CD4-positive, alpha-beta memory T cell (primary cell): ENCODE measurements at regions not wholly inside any gene's neighbourhood (a gene's known extent, or its start where the extent isn't known, plus 50 kb on each side); places are given as distances from the start of the nearest gene placed in this dataset.
"Not testable (repeated sequence)": the region's sequence is repeated elsewhere in the genome, so short reads cannot be mapped to it uniquely, and the experiment has no call there.

Experiments used
- CTCF ChIA-PET: fragments of 350-600 bp; sonication (Branson Sonifier 250); formaldehyde crosslinking; loops from one replicate; lab custom pipeline; 2021; ENCODE audit warnings: inconsistent platforms; ENCODE audit not compliant: partially characterized antibody; lab: Charles Lee
- POLR2A ChIA-PET: fragments of 350-600 bp; sonication (Branson Sonifier 250); formaldehyde crosslinking; loops from one replicate; lab custom pipeline; 2021; ENCODE audit not compliant: partially characterized antibody; lab: Charles Lee
- DNase-seq, 5 donors: peaks; one replicate each; pipeline versions ENCODE4 v3.0.0 to v3.0.0-alpha.2; 2020 to 2022; ENCODE audit warnings: mixed read lengths in 1 of 5
- H3K27ac ChIP-seq: one replicate; pipeline ENCODE4 v1.7.0; 2013; ENCODE audit warnings: low read depth, low read length
- H3K27me3 ChIP-seq: 2 replicates; pipeline ENCODE4 v1.7.0; 2013; ENCODE audit warnings: mild to moderate bottlenecking, low read length, moderate library complexity; ENCODE audit not compliant: insufficient read depth
- H3K36me3 ChIP-seq: 2 replicates; pipeline ENCODE4 v1.7.0; 2013; ENCODE audit warnings: mild to moderate bottlenecking, low read length, moderate library complexity; ENCODE audit not compliant: insufficient read depth
- H3K4me1 ChIP-seq: 2 replicates; pipeline ENCODE4 v1.7.0; 2013; ENCODE audit warnings: mild to moderate bottlenecking, low read length, moderate library complexity; ENCODE audit not compliant: insufficient read depth
- H3K4me3 ChIP-seq, 2 donors: one replicate each; pipeline ENCODE4 v1.7.0; 2013; ENCODE audit warnings: low read length in 2 of 2, mild to moderate bottlenecking in 1 of 2
- H3K9me3 ChIP-seq, 2 donors: one replicate each; pipeline ENCODE4 v1.7.0; 2013; ENCODE audit warnings: low read length in 2 of 2, control low read depth in 1 of 2; ENCODE audit not compliant: control insufficient read depth in 1 of 2
- H3K27ac Mint-ChIP-seq, 7 donors: one replicate each; pipeline ENCODE4 v1.8.0; 2020 to 2021; ENCODE audit warnings: mixed read lengths in 7 of 7, mild to moderate bottlenecking in 6 of 7, inconsistent platforms in 3 of 7, moderate library complexity in 3 of 7
- H3K27me3 Mint-ChIP-seq, 2 donors: one replicate each; pipeline ENCODE4 v1.8.0; 2020 to 2021; ENCODE audit warnings: mixed read lengths in 2 of 2
- H3K36me3 Mint-ChIP-seq, 2 donors: one replicate each; pipeline ENCODE4 v1.8.0; 2020 to 2021; ENCODE audit warnings: mixed read lengths in 2 of 2, inconsistent platforms in 1 of 2, mild to moderate bottlenecking in 1 of 2
- H3K4me1 Mint-ChIP-seq, 4 donors: one replicate each; pipeline ENCODE4 v1.8.0; 2020 to 2021; ENCODE audit warnings: mixed read lengths in 4 of 4, mild to moderate bottlenecking in 1 of 4
- H3K4me3 Mint-ChIP-seq, 8 donors: one replicate each; pipeline ENCODE4 v1.8.0; 2020 to 2021; ENCODE audit warnings: mixed read lengths in 8 of 8, mild to moderate bottlenecking in 7 of 8, moderate library complexity in 6 of 8, inconsistent platforms in 3 of 8
- H3K9me3 Mint-ChIP-seq, 8 donors: one replicate each; pipeline ENCODE4 v1.8.0; 2020 to 2021; ENCODE audit warnings: mixed read lengths in 8 of 8, mild to moderate bottlenecking in 5 of 8, inconsistent platforms in 3 of 8, moderate library complexity in 1 of 8
- intact Hi-C: fragments of 100-400 bp; cut with micrococcal nuclease; formaldehyde crosslinking; loops from one replicate; pipeline ENCODE4 v1.15.1; 2023

GRCh38 chr9:65395789-65396188 lies 110.8 kb upstream of the FOXD4L5 start:
- peaks cover 0 to 35% (median 15%) of the 10 kb centered on the region in 8 donors for H3K9me3 Mint-ChIP-seq
- H3K27ac Mint-ChIP-seq, intact Hi-C loops, H3K27ac ChIP-seq, H3K4me3 Mint-ChIP-seq, H3K36me3 ChIP-seq, CTCF ChIA-PET, H3K36me3 Mint-ChIP-seq, H3K27me3 Mint-ChIP-seq, H3K4me1 ChIP-seq, H3K27me3 ChIP-seq, DNase-seq, H3K9me3 ChIP-seq, H3K4me3 ChIP-seq, POLR2A ChIA-PET, H3K4me1 Mint-ChIP-seq: not testable (repeated sequence)

DNA sequence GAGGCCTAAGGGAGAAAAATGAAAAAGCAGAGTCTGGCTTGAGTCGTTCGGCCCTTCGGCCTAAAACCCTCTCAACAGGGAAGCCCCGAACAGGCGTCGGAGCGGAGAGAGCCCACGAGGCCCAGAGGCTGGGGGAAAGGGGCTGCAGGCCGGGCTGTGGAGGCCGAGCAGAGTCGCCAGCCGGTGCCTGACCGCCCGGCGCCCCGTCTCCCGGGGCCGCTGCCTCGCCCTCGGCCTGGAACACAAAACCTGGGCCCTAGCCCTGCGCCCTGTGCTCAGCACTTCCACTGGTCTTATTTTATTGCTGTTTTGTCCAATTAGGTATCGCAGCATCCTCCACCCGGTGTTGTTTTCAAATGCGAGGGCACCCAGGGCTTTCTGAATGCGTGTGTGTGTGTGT lies 110.1 kb upstream of the FOXD4L5 start:
- DNase-seq, H3K9me3 ChIP-seq, H3K4me1 Mint-ChIP-seq, H3K27ac ChIP-seq, POLR2A ChIA-PET, H3K36me3 ChIP-seq, H3K4me3 ChIP-seq, H3K27ac Mint-ChIP-seq, intact Hi-C loops, H3K36me3 Mint-ChIP-seq, H3K4me3 Mint-ChIP-seq, H3K27me3 ChIP-seq, H3K4me1 ChIP-seq, CTCF ChIA-PET, H3K27me3 Mint-ChIP-seq: not testable (repeated sequence)
- peaks cover 0 to 31% (median 15%) of the 10 kb centered on the region in 8 donors for H3K9me3 Mint-ChIP-seq

DNA sequence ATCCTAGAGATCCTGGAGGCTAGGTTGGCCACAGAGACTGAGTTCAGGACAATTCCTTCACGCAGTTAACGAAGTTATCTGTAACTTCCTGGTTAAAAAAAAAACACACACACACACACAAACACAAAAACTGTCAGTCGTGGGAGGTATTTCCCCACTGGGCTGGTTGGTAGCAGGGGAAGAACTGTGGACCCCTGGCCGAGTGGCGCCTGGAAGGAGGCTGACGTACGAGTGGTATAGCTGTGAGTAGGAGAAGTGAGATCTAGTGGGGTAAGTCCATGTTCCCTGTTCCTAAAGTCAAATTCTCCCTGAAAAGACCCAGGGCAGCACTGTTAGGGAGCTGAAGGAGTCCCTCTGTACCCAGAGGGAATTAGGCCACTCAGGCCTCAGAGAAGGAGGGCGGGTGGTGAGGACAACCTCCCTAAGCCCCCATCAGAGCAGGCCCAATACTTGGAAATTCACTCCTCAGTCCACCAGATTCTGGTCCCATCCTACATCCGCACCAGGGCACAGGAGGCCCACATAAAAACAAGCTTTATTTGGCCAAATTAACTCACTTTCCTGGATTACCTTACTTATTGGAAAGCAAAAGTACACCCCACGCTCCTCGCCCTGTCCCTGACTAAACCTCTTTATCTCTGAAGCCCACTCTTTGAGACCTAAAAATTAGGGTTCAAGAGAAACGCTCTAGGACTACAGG lies 108.3 kb upstream of the FOXD4L5 start:
- H3K27me3 ChIP-seq, H3K27ac ChIP-seq, H3K36me3 ChIP-seq, H3K27me3 Mint-ChIP-seq, H3K9me3 ChIP-seq, CTCF ChIA-PET, POLR2A ChIA-PET, H3K4me1 Mint-ChIP-seq, H3K36me3 Mint-ChIP-seq, H3K27ac Mint-ChIP-seq, H3K4me3 Mint-ChIP-seq, intact Hi-C loops, H3K4me3 ChIP-seq, H3K4me1 ChIP-seq: not testable (repeated sequence)
- H3K9me3 Mint-ChIP-seq: peaks cover 0 to 26% (median 17%) of the 10 kb centered on the region in 8 donors
- peak in 1 of 5 donors; percentile 24 for DNase-seq

DNA sequence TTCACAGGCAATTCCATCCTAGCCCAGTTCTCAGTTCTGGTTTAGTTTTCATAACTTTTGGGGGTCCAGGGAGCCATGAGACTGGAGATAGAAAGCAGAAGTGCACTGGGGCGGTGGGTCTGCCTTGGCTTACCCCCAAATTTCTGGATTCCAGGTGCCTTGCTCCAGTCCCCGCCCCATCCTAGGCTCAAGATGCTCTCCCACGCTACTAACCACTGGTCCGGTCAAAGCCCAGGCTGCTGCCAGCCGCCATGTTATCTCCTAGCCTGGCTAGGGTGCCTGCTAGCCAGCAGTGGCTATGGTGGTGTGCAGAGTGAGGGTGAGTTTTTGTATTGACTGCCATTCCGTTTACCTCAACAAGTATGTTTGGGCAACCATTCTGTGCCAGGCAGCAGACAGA lies 107.6 kb upstream of the FOXD4L5 start:
- H3K4me1 Mint-ChIP-seq, DNase-seq, H3K27me3 ChIP-seq, intact Hi-C loops, H3K4me3 Mint-ChIP-seq, H3K4me3 ChIP-seq, H3K9me3 ChIP-seq, POLR2A ChIA-PET, H3K27ac Mint-ChIP-seq, H3K4me1 ChIP-seq, CTCF ChIA-PET, H3K36me3 Mint-ChIP-seq, H3K36me3 ChIP-seq, H3K27ac ChIP-seq, H3K27me3 Mint-ChIP-seq: not testable (repeated sequence)
- peaks cover 0 to 26% (median 15%) of the 10 kb centered on the region in 8 donors for H3K9me3 Mint-ChIP-seq

DNA sequence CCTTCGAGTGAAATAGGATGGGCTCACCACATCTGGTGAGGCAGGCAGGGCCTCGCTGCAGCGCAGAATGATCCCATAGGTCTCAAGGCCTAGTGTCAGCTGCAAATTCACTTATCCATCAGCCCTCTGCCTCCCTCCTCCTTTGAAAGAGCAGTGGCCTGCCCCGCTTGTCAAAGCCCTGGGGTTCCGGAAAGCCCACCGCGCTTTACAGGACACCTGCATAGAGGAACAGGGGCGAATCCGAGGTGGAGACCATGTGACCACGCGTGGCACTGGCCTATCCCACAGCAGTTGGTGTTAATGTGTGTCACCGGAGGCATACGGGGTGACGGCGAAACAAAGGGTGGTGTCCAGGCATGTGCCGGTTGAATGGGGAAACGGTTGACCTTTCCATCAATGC lies 104.7 kb upstream of the FOXD4L5 start:
- H3K4me1 ChIP-seq, H3K27ac Mint-ChIP-seq, H3K4me3 ChIP-seq, intact Hi-C loops, H3K9me3 ChIP-seq, H3K27ac ChIP-seq, H3K4me1 Mint-ChIP-seq, H3K4me3 Mint-ChIP-seq, H3K27me3 Mint-ChIP-seq, H3K27me3 ChIP-seq, H3K36me3 ChIP-seq, POLR2A ChIA-PET, H3K36me3 Mint-ChIP-seq, CTCF ChIA-PET: not testable (repeated sequence)
- peaks cover 0 to 39% (median 20%) of the 10 kb centered on the region in 8 donors for H3K9me3 Mint-ChIP-seq
- peak in 1 of 5 donors; percentile 9 for DNase-seq

GRCh38 chr9:65389216-65389615 lies 104.2 kb upstream of the FOXD4L5 start:
- H3K4me3 ChIP-seq, H3K4me3 Mint-ChIP-seq, H3K27ac ChIP-seq, CTCF ChIA-PET, H3K4me1 Mint-ChIP-seq, H3K9me3 ChIP-seq, H3K27me3 ChIP-seq, H3K36me3 ChIP-seq, H3K4me1 ChIP-seq, H3K27ac Mint-ChIP-seq, intact Hi-C loops, POLR2A ChIA-PET, H3K27me3 Mint-ChIP-seq, H3K36me3 Mint-ChIP-seq: not testable (repeated sequence)
- H3K9me3 Mint-ChIP-seq: peaks cover 0 to 39% (median 20%) of the 10 kb centered on the region in 8 donors
- DNase-seq: peak in 1 of 5 donors; percentile 16

GRCh38 chr9:65386699-65387098 lies 101.7 kb upstream of the FOXD4L5 start:
- DNase-seq: peak; percentile 54 to 74 (median 68)
- peaks cover 0 to 42% (median 21%) of the 10 kb centered on the region in 8 donors for H3K9me3 Mint-ChIP-seq
- H3K4me1 ChIP-seq, H3K36me3 Mint-ChIP-seq, H3K27ac Mint-ChIP-seq, H3K36me3 ChIP-seq, intact Hi-C loops, H3K9me3 ChIP-seq, H3K27me3 ChIP-seq, H3K27me3 Mint-ChIP-seq, CTCF ChIA-PET, H3K4me1 Mint-ChIP-seq, POLR2A ChIA-PET, H3K27ac ChIP-seq: not testable (repeated sequence)
- peak overlapping the region in 6 of 8 donors; percentile 31 to 77 (median 46) for H3K4me3 Mint-ChIP-seq
- H3K4me3 ChIP-seq: peak overlapping the region in 1 of 2 donors; percentile 32

DNA sequence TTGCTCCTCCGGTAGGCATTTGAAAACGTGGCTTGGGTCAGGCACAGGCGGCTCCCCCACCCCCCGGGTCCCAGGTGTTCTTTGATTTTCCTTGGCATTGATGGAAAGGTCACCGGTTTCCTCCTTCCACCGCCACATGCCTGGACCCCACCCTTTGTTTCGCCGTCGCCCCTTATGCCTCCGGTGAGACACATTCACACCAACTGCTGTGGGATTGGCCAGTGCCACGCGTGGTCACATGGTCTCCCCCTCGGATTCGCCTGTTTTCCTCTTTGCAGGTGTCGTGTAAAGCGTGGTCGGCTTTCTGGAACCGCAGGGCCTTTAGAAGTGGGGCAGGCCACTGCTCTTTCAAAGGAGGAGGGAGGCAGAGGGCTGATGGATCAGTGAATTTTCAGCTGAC lies 101.2 kb upstream of the FOXD4L5 start:
- H3K4me1 Mint-ChIP-seq, H3K4me3 Mint-ChIP-seq, CTCF ChIA-PET, H3K36me3 ChIP-seq, H3K4me1 ChIP-seq, POLR2A ChIA-PET, H3K36me3 Mint-ChIP-seq, H3K27ac ChIP-seq, H3K27me3 Mint-ChIP-seq, H3K27me3 ChIP-seq, H3K27ac Mint-ChIP-seq, H3K9me3 ChIP-seq, intact Hi-C loops, H3K4me3 ChIP-seq: not testable (repeated sequence)
- peak in 1 of 5 donors; percentile 37 for DNase-seq
- H3K9me3 Mint-ChIP-seq: peaks cover 0 to 41% (median 21%) of the 10 kb centered on the region in 8 donors
